Left lung (tissue), 4 donors: ENCODE measurements at regions not wholly inside any gene's neighbourhood (a gene's known extent, or its start where the extent isn't known, plus 50 kb on each side); places are given as distances from the start of the nearest gene placed in this dataset.

Experiments
- ATAC-seq: fragments of 200-7000 bp; cut with Tn5 transposase; one replicate; pipeline ENCODE4 v1.9.1; 2020; ENCODE audit warnings: moderate library complexity
- DNase-seq, 4 donors: peaks; one replicate each; pipeline ENCODE4 v3.0.0-alpha.2; 2013 to 2020
- H3K27ac ChIP-seq, 2 donors: fragments of 200-600 bp; sonication (generic) in 1 of 2; one replicate each; pipeline versions ENCODE4 v1.5.0 to v1.8.0; 2020 to 2021
- H3K27me3 ChIP-seq, 2 donors: fragments of 200-600 bp; sonication (generic) in 1 of 2; one replicate each; pipeline versions ENCODE4 v1.5.0 to v1.8.0; 2020 to 2021
- H3K36me3 ChIP-seq, 2 donors: fragments of 200-600 bp; sonication (generic) in 1 of 2; one replicate each; pipeline versions ENCODE4 v1.5.0 to v1.8.0; 2020 to 2021
- H3K4me1 ChIP-seq, 2 donors: fragments of 200-600 bp; one replicate each; pipeline ENCODE4 v1.8.0; 2021
- H3K4me3 ChIP-seq, 2 donors: fragments of 200-600 bp; sonication (generic) in 1 of 2; one replicate each; pipeline versions ENCODE4 v1.5.0 to v1.8.0; 2020 to 2021; ENCODE audit warnings: mild to moderate bottlenecking in 1 of 2
- H3K9me3 ChIP-seq, 2 donors: fragments of 200-600 bp; sonication (generic) in 1 of 2; one replicate each; pipeline versions ENCODE4 v1.5.0 to v1.8.0; 2020 to 2021
- intact Hi-C, 2 donors: fragments of 100-400 bp; cut with DNase I; formaldehyde crosslinking; loops; one replicate each; pipeline versions ENCODE4 v1.11.2 to v1.14.2; 2022
- TF ChIP-seq, protein P1 (sequence below), 2 donors: fragments of 200-600 bp; sonication (generic) in 1 of 2; IDR thresholded peaks; one replicate each; pipeline versions ENCODE4 v1.5.0 to v1.8.0; 2021; ENCODE audit warnings: antibody characterized with exemption in 2 of 2
- donor health status: DM: no; HTN: yes; CAD: no.
- donor health status: DM: no; HTN: no; CAD: no.

DNA sequence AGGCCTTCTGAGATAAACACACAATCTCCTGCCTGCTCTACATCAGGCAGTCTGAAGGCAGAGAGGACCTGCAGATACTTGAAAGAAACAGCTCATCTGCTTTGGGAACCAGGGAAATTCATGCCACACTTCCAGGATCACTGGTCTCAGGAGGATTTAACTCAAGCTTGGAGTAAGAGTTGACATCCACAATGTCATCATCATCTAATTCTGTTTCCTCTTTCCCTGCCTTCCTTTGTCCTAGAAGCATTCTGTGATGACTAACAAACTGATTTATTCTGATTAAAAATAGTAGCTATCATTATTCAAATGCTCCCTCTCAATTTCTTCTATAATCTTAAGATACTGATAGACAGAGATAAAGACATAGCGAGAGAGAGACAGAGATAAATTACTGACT is 766.8 kb downstream of the BCL11A start:
- Histone ChIP-seq H3K27ac (no peak overlapping the region), H3K27me3 (no peaks in the 10 kb centered on the region), H3K4me1 (no peaks in the 10 kb centered on the region), H3K4me3 (no peak overlapping the region), H3K9me3 (no peaks in the 10 kb centered on the region), H3K36me3 (no peaks in the 10 kb centered on the region)
- intact Hi-C loops = no loop called here
- TF ChIP-seq, protein P1, sequence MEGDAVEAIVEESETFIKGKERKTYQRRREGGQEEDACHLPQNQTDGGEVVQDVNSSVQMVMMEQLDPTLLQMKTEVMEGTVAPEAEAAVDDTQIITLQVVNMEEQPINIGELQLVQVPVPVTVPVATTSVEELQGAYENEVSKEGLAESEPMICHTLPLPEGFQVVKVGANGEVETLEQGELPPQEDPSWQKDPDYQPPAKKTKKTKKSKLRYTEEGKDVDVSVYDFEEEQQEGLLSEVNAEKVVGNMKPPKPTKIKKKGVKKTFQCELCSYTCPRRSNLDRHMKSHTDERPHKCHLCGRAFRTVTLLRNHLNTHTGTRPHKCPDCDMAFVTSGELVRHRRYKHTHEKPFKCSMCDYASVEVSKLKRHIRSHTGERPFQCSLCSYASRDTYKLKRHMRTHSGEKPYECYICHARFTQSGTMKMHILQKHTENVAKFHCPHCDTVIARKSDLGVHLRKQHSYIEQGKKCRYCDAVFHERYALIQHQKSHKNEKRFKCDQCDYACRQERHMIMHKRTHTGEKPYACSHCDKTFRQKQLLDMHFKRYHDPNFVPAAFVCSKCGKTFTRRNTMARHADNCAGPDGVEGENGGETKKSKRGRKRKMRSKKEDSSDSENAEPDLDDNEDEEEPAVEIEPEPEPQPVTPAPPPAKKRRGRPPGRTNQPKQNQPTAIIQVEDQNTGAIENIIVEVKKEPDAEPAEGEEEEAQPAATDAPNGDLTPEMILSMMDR (IDR thresholded peaks at IDR 0.05) = no peak
- DNase-seq (no peak), ATAC-seq (no peak)

DNA sequence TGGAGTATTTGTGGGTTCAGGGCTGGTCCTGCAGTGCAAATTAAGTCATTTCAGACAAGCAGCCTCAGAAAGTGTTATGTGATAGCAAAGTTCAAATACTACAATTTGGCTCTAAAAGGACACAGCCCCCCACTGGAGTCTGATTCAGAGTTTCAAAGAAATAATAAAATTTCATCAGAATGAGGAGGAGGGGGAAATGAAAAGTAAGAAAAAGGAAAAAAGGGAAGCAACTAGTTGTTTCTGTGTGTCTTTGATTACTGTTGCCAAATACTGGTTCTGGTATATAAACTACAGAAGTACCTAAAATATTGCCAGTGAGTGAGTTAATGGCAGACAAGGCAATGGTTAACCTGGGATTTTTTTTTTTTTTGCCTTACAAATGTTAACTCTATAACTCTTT is 773.9 kb downstream of the BCL11A start:
- Histone ChIP-seq H3K36me3 (no peaks in the 10 kb centered on the region), H3K27me3 (no peaks in the 10 kb centered on the region), H3K4me3 (no peak overlapping the region), H3K9me3 (no peaks in the 10 kb centered on the region), H3K27ac (no peak overlapping the region), H3K4me1 (no peaks in the 10 kb centered on the region)
- DNase-seq (no peak), ATAC-seq (no peak)
- intact Hi-C loops = no loop called here
- TF ChIP-seq, protein P1 (IDR thresholded peaks at IDR 0.05) = no peak

DNA sequence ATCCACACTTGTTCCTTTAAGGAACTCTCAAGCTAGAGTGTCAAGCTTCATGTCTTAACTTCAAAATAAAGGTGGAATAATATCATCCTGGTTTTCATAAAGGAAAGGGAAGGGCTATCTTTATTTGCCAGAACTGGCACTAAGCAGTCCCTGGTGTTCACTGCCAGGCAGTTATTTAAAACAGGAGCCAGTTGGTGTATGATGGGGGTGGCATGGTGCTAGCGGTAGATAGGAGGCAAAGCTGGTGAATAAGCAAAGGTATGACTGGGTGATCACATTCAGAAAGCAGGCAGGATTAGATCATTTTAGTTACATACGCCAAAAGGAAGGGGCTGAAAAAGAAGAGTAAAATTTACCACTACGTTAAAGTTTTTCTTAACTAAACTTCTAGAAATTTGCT is 776.3 kb downstream of the BCL11A start:
- Histone ChIP-seq H3K4me3 (no peak overlapping the region), H3K27me3 (no peaks in the 10 kb centered on the region), H3K9me3 (no peaks in the 10 kb centered on the region), H3K36me3 (no peaks in the 10 kb centered on the region), H3K4me1 (no peaks in the 10 kb centered on the region), H3K27ac (no peak overlapping the region)
- intact Hi-C loops = no loop called here
- DNase-seq (no peak), ATAC-seq (no peak)
- TF ChIP-seq, protein P1 (IDR thresholded peaks at IDR 0.05) = no peak

DNA sequence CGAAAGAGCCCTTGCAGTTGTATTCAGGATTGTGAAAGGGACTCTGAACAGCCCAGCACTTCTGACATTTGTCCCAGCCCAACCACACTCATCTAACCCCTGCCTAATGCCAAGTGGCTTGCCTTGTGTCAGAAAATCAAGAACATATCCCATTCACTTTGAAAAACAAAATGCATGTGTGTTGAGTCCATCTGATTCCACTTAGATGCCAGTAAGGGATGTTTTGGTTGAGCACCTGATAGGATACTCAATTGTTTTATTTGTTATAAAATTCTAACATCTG is 776.8 kb downstream of the BCL11A start:
- no peak overlapping the region for H3K4me3 ChIP-seq
- no peaks in the 10 kb centered on the region for H3K9me3 ChIP-seq
- ATAC-seq = no peak
- no peak overlapping the region for H3K27ac ChIP-seq
- H3K36me3 ChIP-seq = no peaks in the 10 kb centered on the region
- no peak for DNase-seq
- intact Hi-C loops = no loop called here
- TF ChIP-seq, protein P1 (IDR thresholded peaks at IDR 0.05) = no peak
- no peaks in the 10 kb centered on the region for H3K27me3 ChIP-seq
- H3K4me1 ChIP-seq = no peaks in the 10 kb centered on the region

DNA sequence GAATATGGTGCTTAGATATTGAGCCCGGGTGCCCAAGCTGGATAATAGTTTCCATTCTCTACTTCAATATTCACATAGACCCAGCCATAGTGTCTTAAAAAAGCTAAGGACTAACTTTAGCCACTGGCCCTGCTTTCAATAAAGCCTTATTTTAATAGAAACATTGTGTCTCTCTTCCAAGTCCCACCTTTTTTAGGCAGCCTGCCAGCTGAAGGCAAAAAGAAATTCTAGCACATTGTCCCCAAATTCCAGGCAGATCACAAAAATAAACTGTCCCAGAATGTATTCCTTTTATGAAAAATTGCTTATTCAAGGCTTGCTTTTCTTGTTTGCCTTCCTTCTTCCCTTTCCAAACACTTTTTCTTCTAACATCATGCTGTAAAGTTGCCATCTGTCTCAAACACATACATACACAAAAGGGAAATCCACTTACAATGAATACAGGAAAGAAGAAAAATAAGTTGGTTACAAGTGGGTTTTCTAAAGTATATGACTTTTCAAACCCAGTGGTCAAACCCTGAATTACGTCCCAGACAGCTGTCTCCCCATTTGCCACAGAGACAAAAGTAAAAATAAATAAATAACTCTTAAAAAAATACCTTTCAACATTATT is 778.5 kb downstream of the BCL11A start:
- no peak overlapping the region for H3K4me3 ChIP-seq
- no peaks in the 10 kb centered on the region for H3K4me1 ChIP-seq
- no peaks in the 10 kb centered on the region for H3K9me3 ChIP-seq
- no peak overlapping the region for H3K27ac ChIP-seq
- ATAC-seq = no peak
- no peaks in the 10 kb centered on the region for H3K36me3 ChIP-seq
- peak in 1 of 4 donors; percentile 5 for DNase-seq
- intact Hi-C loops = no loop called here
- H3K27me3 ChIP-seq = no peaks in the 10 kb centered on the region
- TF ChIP-seq, protein P1 (IDR thresholded peaks at IDR 0.05) = no peak
